SK-N-SH treated with all-trans-retinoic acid at 6 μM for 48 hours (cell line): ENCODE measurements at regions not wholly inside any gene's neighbourhood (a gene's known extent, or its start where the extent isn't known, plus 50 kb on each side); places are given as distances from the start of the nearest gene placed in this dataset.

Experiments
- CREB5 ChIP-seq: fragments of 250-450 bp; sonication (Bioruptor Pico); IDR thresholded peaks from 2 replicates; pipeline ENCODE4 v1.5.1; 2020; ENCODE audit warnings: low read depth, mild to moderate bottlenecking, moderate library complexity
- PATZ1 ChIP-seq: fragments of 250-450 bp; sonication (Bioruptor Pico); IDR thresholded peaks from 2 replicates; pipeline ENCODE4 v1.8.0; 2020; ENCODE audit warnings: mild to moderate bottlenecking, moderate library complexity, borderline replicate concordance
- ZNF565 ChIP-seq: fragments of 450-650 bp; formaldehyde crosslinking; conservative IDR thresholded peaks from 2 replicates; pipeline ENCODE4 v1.5.0; 2020; ENCODE audit warnings: low read depth, mild to moderate bottlenecking, moderate library complexity
- ZNF70 ChIP-seq: fragments of 450-650 bp; formaldehyde crosslinking; IDR thresholded peaks from 2 replicates; pipeline ENCODE4 v1.5.0; 2020; ENCODE audit warnings: mild to moderate bottlenecking, moderate library complexity

- TF ChIP-seq CREB5 (CRISPR knock-in tag) (no peak), PATZ1 (CRISPR knock-in tag) (no peak), ZNF70 (CRISPR knock-in tag) (no peak), ZNF565 (CRISPR knock-in tag) (no peak)
Observed at GRCh38 chr3:150261418-150261817, 146.7 kb upstream of the TSC22D2 start.
